ENCODE measurements at regions not wholly inside any gene's neighbourhood (a gene's known extent, or its start where the extent isn't known, plus 50 kb on each side); places are given as distances from the start of the nearest gene placed in this dataset.

GRCh38 chr19:30708416-30709178 lies 336.4 kb downstream of the ZNF536 start:
- no peaks in the 10 kb centered on the region for H3K36me3 ChIP-seq (ENCODE audit: control insufficient read depth, insufficient read depth, low read length)
- peaks cover 0 to 3% (median 0%) of the 10 kb centered on the region in 7 donors for H3K9me3 Mint-ChIP-seq

GRCh38 chr19:30704771-30705330 lies 332.7 kb downstream of the ZNF536 start:
- DNase-seq, result no peak
- H3K36me3 ChIP-seq (ENCODE audit: control insufficient read depth, insufficient read depth, low read length), result no peaks in the 10 kb centered on the region
- H3K27ac ChIP-seq (ENCODE audit: insufficient read depth, low read length, poor library complexity, severe bottlenecking), result no peak overlapping the region
- H3K4me3 Mint-ChIP-seq, result no peak overlapping the region
- H3K4me1 ChIP-seq (ENCODE audit: control insufficient read depth, insufficient read depth, low read length, poor library complexity, severe bottlenecking), result no peaks in the 10 kb centered on the region
- H3K9me3 Mint-ChIP-seq, result peaks cover 0 to 4% (median 0%) of the 10 kb centered on the region in 7 donors
- ATAC-seq (ENCODE audit: low read depth in 2 of 2), result no peak
- H3K27me3 ChIP-seq (ENCODE audit: control insufficient read depth, insufficient read depth, low read length), result no peaks in the 10 kb centered on the region
- H3K27me3 Mint-ChIP-seq, result no peaks in the 10 kb centered on the region
- H3K27ac Mint-ChIP-seq, result no peak overlapping the region
- H3K9me3 ChIP-seq (ENCODE audit: control insufficient read depth in 2 of 2, low read length in 2 of 2), result no peaks in the 10 kb centered on the region
- no peaks in the 10 kb centered on the region for H3K4me1 Mint-ChIP-seq
- H3K36me3 Mint-ChIP-seq, result no peaks in the 10 kb centered on the region
- no peak overlapping the region for H3K4me3 ChIP-seq (ENCODE audit: low read depth, low read length)

More at GRCh38 chr19:30708416-30709178, 336.4 kb downstream of the ZNF536 start:
- Histone ChIP-seq H3K27ac (ENCODE audit: insufficient read depth, low read length, poor library complexity, severe bottlenecking) (no peak overlapping the region), H3K4me1 (ENCODE audit: control insufficient read depth, insufficient read depth, low read length, poor library complexity, severe bottlenecking) (no peaks in the 10 kb centered on the region), H3K27me3 (ENCODE audit: control insufficient read depth, insufficient read depth, low read length) (no peaks in the 10 kb centered on the region), H3K9me3 (ENCODE audit: control insufficient read depth in 2 of 2, low read length in 2 of 2) (no peaks in the 10 kb centered on the region), H3K4me3 (ENCODE audit: low read depth, low read length) (no peak overlapping the region)
- Mint-ChIP-seq H3K4me1 (no peaks in the 10 kb centered on the region), H3K36me3 (no peaks in the 10 kb centered on the region), H3K4me3 (no peak overlapping the region), H3K27me3 (peaks cover 14% of the 10 kb centered on the region), H3K27ac (no peak overlapping the region)
- DNase-seq, result no peak
- no peak for ATAC-seq (ENCODE audit: low read depth in 2 of 2)

- Mint-ChIP-seq H3K27me3 (no peaks in the 10 kb centered on the region), H3K27ac (no peak overlapping the region), H3K4me1 (no peaks in the 10 kb centered on the region), H3K9me3 (peaks cover 0 to 1% (median 0%) of the 10 kb centered on the region in 7 donors), H3K4me3 (no peak overlapping the region), H3K36me3 (no peaks in the 10 kb centered on the region)
- no peaks in the 10 kb centered on the region for H3K4me1 ChIP-seq (ENCODE audit: control insufficient read depth, insufficient read depth, low read length, poor library complexity, severe bottlenecking)
- H3K4me3 ChIP-seq (ENCODE audit: low read depth, low read length), result no peak overlapping the region
- H3K27me3 ChIP-seq (ENCODE audit: control insufficient read depth, insufficient read depth, low read length), result no peaks in the 10 kb centered on the region
- no peaks in the 10 kb centered on the region for H3K9me3 ChIP-seq (ENCODE audit: control insufficient read depth in 2 of 2, low read length in 2 of 2)
- H3K27ac ChIP-seq (ENCODE audit: insufficient read depth, low read length, poor library complexity, severe bottlenecking), result no peak overlapping the region
- no peak for ATAC-seq (ENCODE audit: low read depth in 2 of 2)
- peak in 1 of 3 donors; percentile 5 for DNase-seq
- no peaks in the 10 kb centered on the region for H3K36me3 ChIP-seq (ENCODE audit: control insufficient read depth, insufficient read depth, low read length)
These were observed 331.5 kb downstream of the ZNF536 start for GRCh38 chr19:30703645-30704044.

GRCh38 chr19:30701178-30701577 lies 329.0 kb downstream of the ZNF536 start:
- no peaks in the 10 kb centered on the region for H3K4me1 ChIP-seq (ENCODE audit: control insufficient read depth, insufficient read depth, low read length, poor library complexity, severe bottlenecking)
- ATAC-seq (ENCODE audit: low read depth in 2 of 2) (no peak), DNase-seq (no peak)
- no peak overlapping the region for H3K27ac ChIP-seq (ENCODE audit: insufficient read depth, low read length, poor library complexity, severe bottlenecking)
- Mint-ChIP-seq H3K4me1 (peaks cover 0 to 4% (median 0%) of the 10 kb centered on the region in 4 donors), H3K4me3 (no peak overlapping the region), H3K27me3 (no peaks in the 10 kb centered on the region), H3K27ac (no peak overlapping the region), H3K9me3 (peaks cover 0 to 1% (median 0%) of the 10 kb centered on the region in 7 donors), H3K36me3 (no peaks in the 10 kb centered on the region)
- H3K4me3 ChIP-seq (ENCODE audit: low read depth, low read length), result no peak overlapping the region
- no peaks in the 10 kb centered on the region for H3K36me3 ChIP-seq (ENCODE audit: control insufficient read depth, insufficient read depth, low read length)
- H3K27me3 ChIP-seq (ENCODE audit: control insufficient read depth, insufficient read depth, low read length), result no peaks in the 10 kb centered on the region
- no peaks in the 10 kb centered on the region for H3K9me3 ChIP-seq (ENCODE audit: control insufficient read depth in 2 of 2, low read length in 2 of 2)

- Histone ChIP-seq H3K9me3 (ENCODE audit: control insufficient read depth in 2 of 2, low read length in 2 of 2) (no peaks in the 10 kb centered on the region), H3K27ac (ENCODE audit: insufficient read depth, low read length, poor library complexity, severe bottlenecking) (no peak overlapping the region), H3K4me3 (ENCODE audit: low read depth, low read length) (no peak overlapping the region), H3K27me3 (ENCODE audit: control insufficient read depth, insufficient read depth, low read length) (no peaks in the 10 kb centered on the region), H3K4me1 (ENCODE audit: control insufficient read depth, insufficient read depth, low read length, poor library complexity, severe bottlenecking) (peaks cover 4% of the 10 kb centered on the region), H3K36me3 (ENCODE audit: control insufficient read depth, insufficient read depth, low read length) (no peaks in the 10 kb centered on the region)
- peaks cover 0 to 12% (median 0%) of the 10 kb centered on the region in 4 donors for H3K4me1 Mint-ChIP-seq
- H3K36me3 Mint-ChIP-seq, result no peaks in the 10 kb centered on the region
- DNase-seq (no peak), ATAC-seq (ENCODE audit: low read depth in 2 of 2) (no peak)
- H3K4me3 Mint-ChIP-seq, result no peak overlapping the region
- no peaks in the 10 kb centered on the region for H3K27me3 Mint-ChIP-seq
- H3K9me3 Mint-ChIP-seq, result peaks cover 0 to 3% (median 0%) of the 10 kb centered on the region in 7 donors
- H3K27ac Mint-ChIP-seq, result no peak overlapping the region
These were observed 327.7 kb downstream of the ZNF536 start for GRCh38 chr19:30699871-30700280.

- peak overlapping the region in 1 of 3 donors; percentile 48 for H3K27ac Mint-ChIP-seq
- DNase-seq, result peak in 2 of 3 donors; percentile 5 to 8
These were observed 324.3 kb downstream of the ZNF536 start for GRCh38 chr19:30696514-30696913.

GRCh38 chr19:30695171-30695875 lies 323.1 kb downstream of the ZNF536 start:
- H3K9me3 Mint-ChIP-seq, result peaks cover 0 to 3% (median 0%) of the 10 kb centered on the region in 7 donors

More at GRCh38 chr19:30696514-30696913, 324.3 kb downstream of the ZNF536 start:
- H3K4me1 Mint-ChIP-seq, result peaks cover 0 to 43% (median 13%) of the 10 kb centered on the region in 4 donors
- peaks cover 0 to 3% (median 0%) of the 10 kb centered on the region in 7 donors for H3K9me3 Mint-ChIP-seq
- H3K4me1 ChIP-seq (ENCODE audit: control insufficient read depth, insufficient read depth, low read length, poor library complexity, severe bottlenecking), result peaks cover 15% of the 10 kb centered on the region
- peak overlapping the region in 1 of 4 donors; percentile 15 for H3K4me3 Mint-ChIP-seq
- H3K27ac ChIP-seq (ENCODE audit: insufficient read depth, low read length, poor library complexity, severe bottlenecking), result no peak overlapping the region
- no peaks in the 10 kb centered on the region for H3K36me3 ChIP-seq (ENCODE audit: control insufficient read depth, insufficient read depth, low read length)
- no peak overlapping the region for H3K4me3 ChIP-seq (ENCODE audit: low read depth, low read length)
- no peaks in the 10 kb centered on the region for H3K9me3 ChIP-seq (ENCODE audit: control insufficient read depth in 2 of 2, low read length in 2 of 2)
- H3K27me3 Mint-ChIP-seq, result peaks cover 26% of the 10 kb centered on the region
- peaks cover 3% of the 10 kb centered on the region for H3K27me3 ChIP-seq (ENCODE audit: control insufficient read depth, insufficient read depth, low read length)
- no peak for ATAC-seq (ENCODE audit: low read depth in 2 of 2)
- no peaks in the 10 kb centered on the region for H3K36me3 Mint-ChIP-seq

More at GRCh38 chr19:30695171-30695875, 323.1 kb downstream of the ZNF536 start:
- Mint-ChIP-seq H3K36me3 (no peaks in the 10 kb centered on the region), H3K27me3 (peaks cover 38% of the 10 kb centered on the region), H3K27ac (peak overlapping the region in 1 of 3 donors; percentile 28), H3K4me1 (peaks cover 0 to 45% (median 14%) of the 10 kb centered on the region in 4 donors), H3K4me3 (no peak overlapping the region)
- no peak overlapping the region for H3K27ac ChIP-seq (ENCODE audit: insufficient read depth, low read length, poor library complexity, severe bottlenecking)
- DNase-seq, result no peak
- H3K9me3 ChIP-seq (ENCODE audit: control insufficient read depth in 2 of 2, low read length in 2 of 2), result no peaks in the 10 kb centered on the region
- no peaks in the 10 kb centered on the region for H3K36me3 ChIP-seq (ENCODE audit: control insufficient read depth, insufficient read depth, low read length)
- H3K27me3 ChIP-seq (ENCODE audit: control insufficient read depth, insufficient read depth, low read length), result peaks cover 3% of the 10 kb centered on the region
- no peak overlapping the region for H3K4me3 ChIP-seq (ENCODE audit: low read depth, low read length)
- no peak for ATAC-seq (ENCODE audit: low read depth in 2 of 2)
- H3K4me1 ChIP-seq (ENCODE audit: control insufficient read depth, insufficient read depth, low read length, poor library complexity, severe bottlenecking), result peaks cover 15% of the 10 kb centered on the region

Measured in CD4-positive, CD25-positive, alpha-beta regulatory T cell (primary cell).